Upper lobe of right lung (tissue), 1 donor: ENCODE measurements at regions not wholly inside any gene's neighbourhood (a gene's known extent, or its start where the extent isn't known, plus 50 kb on each side); places are given as distances from the start of the nearest gene placed in this dataset.

Experiments
- ATAC-seq: fragments of 200-7000 bp; cut with Tn5 transposase; one replicate; pipeline ENCODE4 v1.9.1; 2020; ENCODE audit warnings: mild to moderate bottlenecking, moderate library complexity
- DNase-seq: peaks from one replicate; pipeline ENCODE4 v3.0.0-alpha.2; 2020
- H3K27ac ChIP-seq: fragments of 200-600 bp; one replicate; pipeline ENCODE4 v1.8.0; 2022
- H3K27me3 ChIP-seq: fragments of 200-600 bp; one replicate; pipeline ENCODE4 v1.8.0; 2022; ENCODE audit warnings: mild to moderate bottlenecking
- H3K36me3 ChIP-seq: fragments of 200-600 bp; one replicate; pipeline ENCODE4 v1.8.0; 2022
- H3K4me1 ChIP-seq: fragments of 200-600 bp; one replicate; pipeline ENCODE4 v1.8.0; 2022
- H3K4me3 ChIP-seq: fragments of 200-600 bp; one replicate; pipeline ENCODE4 v1.8.0; 2022; ENCODE audit warnings: mild to moderate bottlenecking
- H3K9me3 ChIP-seq: fragments of 200-600 bp; one replicate; pipeline ENCODE4 v1.8.0; 2022
- intact Hi-C: fragments of 100-400 bp; cut with DNase I; formaldehyde crosslinking; loops from one replicate; pipeline ENCODE4 v1.11.0; 2022
- TF ChIP-seq, protein P1 (sequence below): fragments of 200-600 bp; IDR thresholded peaks from one replicate; pipeline ENCODE4 v1.8.0; 2022; ENCODE audit warnings: antibody characterized with exemption
- donor health status: DM: no; HTN: yes; CAD: no; lungs with severe emphysema.

DNA sequence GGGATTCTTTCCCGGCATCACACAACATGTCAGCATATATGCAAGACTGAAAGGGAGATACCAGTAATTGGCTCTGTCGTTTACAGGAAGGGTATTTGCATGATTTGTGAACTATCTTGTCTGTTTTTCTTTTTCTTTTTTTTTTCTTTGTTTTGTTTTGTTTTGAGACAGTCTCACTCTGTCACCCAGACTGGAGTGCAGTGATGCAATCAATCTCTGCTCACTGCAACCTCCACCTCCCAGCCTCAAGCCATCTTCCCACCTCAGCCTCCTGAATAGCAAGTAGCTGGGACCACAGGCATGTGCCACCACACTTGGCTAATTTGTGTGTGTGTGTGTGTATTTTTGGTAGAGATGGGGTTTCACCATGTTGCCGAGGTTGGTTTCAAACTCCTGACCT lies 262.7 kb upstream of the F9 start:
- Histone ChIP-seq H3K4me1 (no peaks in the 10 kb centered on the region), H3K27me3 (no peaks in the 10 kb centered on the region), H3K9me3 (no peaks in the 10 kb centered on the region), H3K36me3 (no peaks in the 10 kb centered on the region), H3K4me3 (no peak overlapping the region), H3K27ac (no peak overlapping the region)
- intact Hi-C loops: no loop called here
- no peak for DNase-seq
- ATAC-seq: no peak
- TF ChIP-seq, protein P1, sequence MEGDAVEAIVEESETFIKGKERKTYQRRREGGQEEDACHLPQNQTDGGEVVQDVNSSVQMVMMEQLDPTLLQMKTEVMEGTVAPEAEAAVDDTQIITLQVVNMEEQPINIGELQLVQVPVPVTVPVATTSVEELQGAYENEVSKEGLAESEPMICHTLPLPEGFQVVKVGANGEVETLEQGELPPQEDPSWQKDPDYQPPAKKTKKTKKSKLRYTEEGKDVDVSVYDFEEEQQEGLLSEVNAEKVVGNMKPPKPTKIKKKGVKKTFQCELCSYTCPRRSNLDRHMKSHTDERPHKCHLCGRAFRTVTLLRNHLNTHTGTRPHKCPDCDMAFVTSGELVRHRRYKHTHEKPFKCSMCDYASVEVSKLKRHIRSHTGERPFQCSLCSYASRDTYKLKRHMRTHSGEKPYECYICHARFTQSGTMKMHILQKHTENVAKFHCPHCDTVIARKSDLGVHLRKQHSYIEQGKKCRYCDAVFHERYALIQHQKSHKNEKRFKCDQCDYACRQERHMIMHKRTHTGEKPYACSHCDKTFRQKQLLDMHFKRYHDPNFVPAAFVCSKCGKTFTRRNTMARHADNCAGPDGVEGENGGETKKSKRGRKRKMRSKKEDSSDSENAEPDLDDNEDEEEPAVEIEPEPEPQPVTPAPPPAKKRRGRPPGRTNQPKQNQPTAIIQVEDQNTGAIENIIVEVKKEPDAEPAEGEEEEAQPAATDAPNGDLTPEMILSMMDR: no peak

DNA sequence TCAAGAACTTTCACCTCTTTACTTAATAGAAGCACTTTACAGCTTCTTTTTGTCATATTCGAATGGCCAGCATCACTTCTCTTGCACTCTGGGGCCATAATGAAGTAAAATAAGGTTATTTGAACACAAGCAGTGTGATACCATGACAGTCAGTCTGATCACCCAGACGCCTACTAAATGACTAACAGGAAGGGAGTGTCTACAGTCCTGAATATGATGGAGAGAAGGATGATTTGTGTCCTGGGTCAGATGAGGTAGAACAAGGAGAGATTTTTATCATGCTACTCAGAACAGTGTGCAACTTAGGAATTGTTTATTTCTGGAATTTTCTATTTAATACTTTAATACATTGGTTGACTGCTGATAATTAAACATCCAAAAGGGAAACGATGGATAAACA lies 284.2 kb upstream of the F9 start:
- Histone ChIP-seq H3K27me3 (no peaks in the 10 kb centered on the region), H3K36me3 (no peaks in the 10 kb centered on the region), H3K9me3 (no peaks in the 10 kb centered on the region), H3K4me3 (no peak overlapping the region), H3K27ac (no peak overlapping the region), H3K4me1 (no peaks in the 10 kb centered on the region)
- ATAC-seq (no peak), DNase-seq (no peak)
- TF ChIP-seq, protein P1: no peak
- intact Hi-C loops: no loop called here

DNA sequence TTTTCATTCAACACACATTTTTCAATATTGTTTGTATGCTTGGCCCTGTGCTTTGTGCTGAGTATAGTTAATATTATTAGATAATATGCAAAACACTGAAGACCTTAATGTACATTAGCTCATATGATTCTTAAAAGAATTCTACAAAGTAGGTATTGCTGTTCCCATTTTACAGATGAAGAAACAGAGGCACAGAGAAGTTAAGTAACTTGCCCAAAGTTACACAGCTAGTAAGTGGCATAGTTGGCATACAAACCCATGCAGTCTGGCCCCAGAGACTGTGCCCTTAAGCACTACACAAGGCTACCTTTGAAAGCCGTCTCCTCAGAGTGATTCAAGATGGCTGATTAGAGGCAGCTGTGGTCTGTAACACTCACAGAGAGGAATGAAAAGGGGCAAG lies 293.4 kb upstream of the F9 start:
- no peaks in the 10 kb centered on the region for H3K4me1 ChIP-seq
- intact Hi-C loops: no loop called here
- no peaks in the 10 kb centered on the region for H3K36me3 ChIP-seq
- no peak for ATAC-seq
- H3K27me3 ChIP-seq: no peaks in the 10 kb centered on the region
- DNase-seq: no peak
- no peaks in the 10 kb centered on the region for H3K9me3 ChIP-seq
- TF ChIP-seq, protein P1: no peak
- H3K27ac ChIP-seq: no peak overlapping the region
- no peak overlapping the region for H3K4me3 ChIP-seq

DNA sequence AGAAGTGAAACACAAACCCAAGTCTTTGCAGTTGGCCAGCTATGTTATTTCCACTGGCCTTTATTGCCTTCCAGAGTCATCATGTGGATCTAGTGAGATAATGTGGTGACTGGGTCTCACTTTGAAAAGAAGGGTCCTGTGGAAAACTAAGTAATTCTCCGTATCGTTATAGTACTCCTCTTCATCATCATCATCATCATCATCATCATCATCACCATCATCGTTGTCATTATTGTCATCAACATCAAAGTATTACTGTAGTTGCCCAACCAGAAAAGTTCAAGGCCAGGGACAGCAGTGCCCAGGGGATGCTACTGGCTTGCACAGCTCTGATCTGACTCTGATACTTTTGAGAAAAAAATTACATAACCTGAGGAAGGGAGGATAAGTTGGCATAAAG lies 295.6 kb upstream of the F9 start:
- Histone ChIP-seq H3K27me3 (no peaks in the 10 kb centered on the region), H3K36me3 (no peaks in the 10 kb centered on the region), H3K27ac (no peak overlapping the region), H3K9me3 (no peaks in the 10 kb centered on the region), H3K4me1 (no peaks in the 10 kb centered on the region), H3K4me3 (no peak overlapping the region)
- intact Hi-C loops: no loop called here
- DNase-seq (no peak), ATAC-seq (no peak)
- TF ChIP-seq, protein P1: no peak

DNA sequence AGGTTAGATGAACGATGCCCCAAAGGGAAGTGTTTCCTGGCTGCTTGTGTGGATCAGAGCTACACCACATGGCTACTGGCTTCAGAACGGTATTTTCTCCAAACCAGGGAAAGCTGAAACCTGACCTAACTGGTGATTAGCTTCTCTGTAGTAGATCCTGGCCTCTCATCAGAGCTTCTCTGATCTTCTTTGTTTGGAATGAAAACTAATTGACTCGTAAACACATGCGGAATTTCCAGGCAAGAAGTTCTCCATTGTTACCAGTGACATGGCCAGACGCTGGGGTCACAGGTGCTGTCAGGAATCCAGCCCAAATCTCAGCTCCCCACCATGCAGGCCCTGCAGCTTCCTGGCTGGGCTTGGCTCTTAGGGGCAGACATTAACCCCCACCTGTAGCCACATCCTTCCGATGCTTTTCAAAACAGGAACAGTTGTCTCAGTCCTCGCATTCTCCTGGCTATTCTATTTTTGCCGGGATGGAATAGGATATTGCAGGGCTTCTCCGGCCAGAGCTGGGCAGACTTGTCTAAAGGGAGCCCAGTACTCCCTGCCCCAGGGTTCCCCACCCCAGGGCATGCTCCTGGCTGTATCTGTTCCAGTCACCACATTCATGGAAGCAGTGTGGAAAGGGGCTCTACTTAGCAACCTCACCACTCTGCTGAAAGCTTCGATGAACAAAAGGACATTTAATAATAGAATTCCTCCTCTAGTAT lies 305.4 kb upstream of the F9 start:
- no peaks in the 10 kb centered on the region for H3K36me3 ChIP-seq
- no peaks in the 10 kb centered on the region for H3K4me1 ChIP-seq
- TF ChIP-seq, protein P1: no peak
- H3K27ac ChIP-seq: no peak overlapping the region
- H3K4me3 ChIP-seq: no peak overlapping the region
- no peaks in the 10 kb centered on the region for H3K27me3 ChIP-seq
- no peaks in the 10 kb centered on the region for H3K9me3 ChIP-seq
- DNase-seq (no peak), ATAC-seq (no peak)
- intact Hi-C loops: no loop called here
